NCI-H1436 treated with DMSO at 0.1 percent for 48 hours (cell line): ENCODE measurements at regions not wholly inside any gene's neighbourhood (a gene's known extent, or its start where the extent isn't known, plus 50 kb on each side); places are given as distances from the start of the nearest gene placed in this dataset.

Experiments
- DNase-seq: peaks from one replicate; lab custom pipeline; 2025; lab: John Stamatoyannopoulos, UW

GRCh38 chr2:128813352-128814034, 494.8 kb upstream of the HS6ST1 start:
- no peak for DNase-seq

- DNase-seq, result no peak
Measured at GRCh38 chr2:128815248-128815647, 496.6 kb upstream of the HS6ST1 start.

- DNase-seq, result no peak
Measured at GRCh38 chr2:128817171-128817570, 498.5 kb upstream of the HS6ST1 start.

GRCh38 chr2:128817813-128818212, 499.1 kb upstream of the HS6ST1 start:
- DNase-seq, result no peak

- DNase-seq, result no peak
Measured at GRCh38 chr2:128818248-128818647, 499.6 kb upstream of the HS6ST1 start.

- DNase-seq, result no peak
Measured at GRCh38 chr2:128818704-128819491, 500.2 kb upstream of the HS6ST1 start.

GRCh38 chr2:128820452-128820851, 501.8 kb upstream of the HS6ST1 start:
- no peak for DNase-seq

GRCh38 chr2:128821010-128821409, 502.3 kb upstream of the HS6ST1 start:
- DNase-seq, result no peak

GRCh38 chr2:128832946-128833663, 514.4 kb upstream of the HS6ST1 start:
- no peak for DNase-seq

- DNase-seq, result no peak
Measured at GRCh38 chr2:128833664-128834027, 515.0 kb upstream of the HS6ST1 start.

GRCh38 chr2:128834207-128834879, 515.7 kb upstream of the HS6ST1 start:
- DNase-seq, result no peak

- DNase-seq, result no peak
Measured at GRCh38 chr2:128834880-128835252, 516.2 kb upstream of the HS6ST1 start.

- DNase-seq, result no peak
Measured at GRCh38 chr2:128835342-128835855, 516.7 kb upstream of the HS6ST1 start.

GRCh38 chr2:128835974-128836373, 517.3 kb upstream of the HS6ST1 start:
- DNase-seq, result no peak

GRCh38 chr2:128836559-128837100, 518.0 kb upstream of the HS6ST1 start:
- DNase-seq, result no peak

GRCh38 chr2:128838244-128838643, 519.6 kb upstream of the HS6ST1 start:
- no peak for DNase-seq

- DNase-seq, result no peak
Measured at GRCh38 chr2:128841803-128842202, 523.1 kb upstream of the HS6ST1 start.

GRCh38 chr2:128867311-128867710, 548.6 kb upstream of the HS6ST1 start:
- no peak for DNase-seq

GRCh38 chr2:128867936-128868636, 549.4 kb upstream of the HS6ST1 start:
- DNase-seq, result no peak

GRCh38 chr2:128868686-128869551, 550.3 kb upstream of the HS6ST1 start:
- no peak for DNase-seq
